ENCODE measurements at regions not wholly inside any gene's neighbourhood (a gene's known extent, or its start where the extent isn't known, plus 50 kb on each side); places are given as distances from the start of the nearest gene placed in this dataset.

- POLR2A ChIA-PET: no interaction called here
- peak; percentile 29; the same call in 1 of the 2 replicates for TF ChIP-seq CTCF (IDR thresholded peaks at IDR 0.05)
- no peak for TF ChIP-seq IRF3 (IDR thresholded peaks at IDR 0.05; ENCODE audit: low read depth, low read length)
- TF ChIP-seq TAF1 (IDR thresholded peaks at IDR 0.05; ENCODE audit: borderline replicate concordance, low read depth, low read length): no peak
- no peak for TF ChIP-seq YY1 (IDR thresholded peaks at IDR 0.05; ENCODE audit: low read depth)
- DNase-seq: no peak
Measured at GRCh38 chr1:235056937-235057336, 71.7 kb downstream of the TOMM20 start.

GRCh38 chr1:235054936-235055335 lies 73.7 kb downstream of the TOMM20 start:
- no peaks in the 10 kb centered on the region for H3K36me3 ChIP-seq (replicated peaks in 1 of 2; ENCODE audit: control insufficient read depth in 1 of 2, insufficient read depth in 2 of 2, low read length in 1 of 2)
- POLR2A ChIA-PET: no interaction called here
- DNase-seq: no peak
- 95% methylated on average over 13 of the region's 13 CpGs for WGBS (ENCODE audit: low lambda C conversion rate)
- no peak overlapping the region for H3K9ac ChIP-seq
- H3K4me2 ChIP-seq: no peak overlapping the region
- no peak overlapping the region for H3K4me3 ChIP-seq (ENCODE audit: low read depth in 2 of 2, low read length in 1 of 2)
- no peaks in the 10 kb centered on the region for H3K9me3 ChIP-seq
- peaks cover 5 to 13% of the 10 kb centered on the region in 2 experiments; a peak in 2 of 4 replicates for H3K4me1 ChIP-seq (ENCODE audit: control insufficient read depth in 1 of 2, insufficient read depth in 2 of 2, low read depth in 1 of 2, low read length in 1 of 2)
- no peak overlapping the region for H2AFZ ChIP-seq (ENCODE audit: low read depth)
- no peaks in the 10 kb centered on the region for H3F3A ChIP-seq (replicated peaks; ENCODE audit: insufficient read depth)
- H3K9me2 ChIP-seq: no peaks in the 10 kb centered on the region
- CTCF ChIA-PET: interaction anchor here (1.7 kb wide), 1 partner anchor 77 kb away, joined by 4 read pairs; no protein-coding TSS in a partner anchor
- no peaks in the 10 kb centered on the region for H4K20me1 ChIP-seq (ENCODE audit: insufficient read depth)
- no peak overlapping the region for H3K27ac ChIP-seq (ENCODE audit: low read depth in 2 of 2, low read length in 1 of 2)
- H3K27me3 ChIP-seq (ENCODE audit: insufficient read depth): no peaks in the 10 kb centered on the region
- TF ChIP-seq POLR2AphosphoS5 (IDR thresholded peaks at IDR 0.05; ENCODE audit: low read depth, low read length) (no peak), GATA2 (CRISPR knock-in tag; IDR thresholded peaks at IDR 0.05) (no peak), RCOR1 (IDR thresholded peaks at IDR 0.05; ENCODE audit: low read length) (no peak), CHD2 (IDR thresholded peaks at IDR 0.05; ENCODE audit: low read length, partially characterized antibody) (no peak), FOXJ3 (CRISPR knock-in tag; IDR thresholded peaks at IDR 0.05) (no peak), TAF1 (IDR thresholded peaks at IDR 0.05; ENCODE audit: borderline replicate concordance, low read depth, low read length) (no peak), YY1 (IDR thresholded peaks at IDR 0.05; ENCODE audit: low read depth) (no peak), USF2 (IDR thresholded peaks at IDR 0.05; ENCODE audit: borderline replicate concordance, low read depth, low read length) (no peak), ZBTB33 (IDR thresholded peaks at IDR 0.05; ENCODE audit: borderline replicate concordance, low read depth) (no peak), TEAD4 (IDR thresholded peaks at IDR 0.05; ENCODE audit: borderline replicate concordance, insufficient read depth) (no peak), IRF3 (IDR thresholded peaks at IDR 0.05; ENCODE audit: low read depth, low read length) (no peak), TCF12 (IDR thresholded peaks at IDR 0.05) (no peak), NRF1 (IDR thresholded peaks at IDR 0.05; ENCODE audit: low read depth, low read length) (no peak), FOSL2 (IDR thresholded peaks at IDR 0.05; ENCODE audit: borderline replicate concordance, low read depth) (no peak)
- TF ChIP-seq, protein P1, sequence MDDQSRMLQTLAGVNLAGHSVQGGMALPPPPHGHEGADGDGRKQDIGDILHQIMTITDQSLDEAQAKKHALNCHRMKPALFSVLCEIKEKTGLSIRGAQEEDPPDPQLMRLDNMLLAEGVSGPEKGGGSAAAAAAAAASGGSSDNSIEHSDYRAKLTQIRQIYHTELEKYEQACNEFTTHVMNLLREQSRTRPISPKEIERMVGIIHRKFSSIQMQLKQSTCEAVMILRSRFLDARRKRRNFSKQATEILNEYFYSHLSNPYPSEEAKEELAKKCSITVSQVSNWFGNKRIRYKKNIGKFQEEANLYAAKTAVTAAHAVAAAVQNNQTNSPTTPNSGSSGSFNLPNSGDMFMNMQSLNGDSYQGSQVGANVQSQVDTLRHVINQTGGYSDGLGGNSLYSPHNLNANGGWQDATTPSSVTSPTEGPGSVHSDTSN (IDR thresholded peaks at IDR 0.05): no peak
- TF ChIP-seq, protein P2, sequence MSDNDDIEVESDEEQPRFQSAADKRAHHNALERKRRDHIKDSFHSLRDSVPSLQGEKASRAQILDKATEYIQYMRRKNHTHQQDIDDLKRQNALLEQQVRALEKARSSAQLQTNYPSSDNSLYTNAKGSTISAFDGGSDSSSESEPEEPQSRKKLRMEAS (IDR thresholded peaks at IDR 0.05; ENCODE audit: low read depth): no peak
- no peaks in the 10 kb centered on the region for H3K79me2 ChIP-seq (ENCODE audit: insufficient read depth)

More at GRCh38 chr1:235056937-235057336, 71.7 kb downstream of the TOMM20 start:
- 97% methylated on average over 7 of the region's 7 CpGs for WGBS (ENCODE audit: low lambda C conversion rate)
- no peaks in the 10 kb centered on the region for H3K9me3 ChIP-seq
- no peaks in the 10 kb centered on the region for H3K27me3 ChIP-seq (ENCODE audit: insufficient read depth)
- H3K79me2 ChIP-seq (ENCODE audit: insufficient read depth): no peaks in the 10 kb centered on the region
- no peak overlapping the region for H3K4me3 ChIP-seq (ENCODE audit: low read depth in 2 of 2, low read length in 1 of 2)
- no peaks in the 10 kb centered on the region for H4K20me1 ChIP-seq (ENCODE audit: insufficient read depth)
- H3K9ac ChIP-seq: no peak overlapping the region
- no peak overlapping the region for H2AFZ ChIP-seq (ENCODE audit: low read depth)
- CTCF ChIA-PET: no interaction called here
- H3K27ac ChIP-seq (ENCODE audit: low read depth in 2 of 2, low read length in 1 of 2): no peak overlapping the region
- no peaks in the 10 kb centered on the region for H3K36me3 ChIP-seq (replicated peaks in 1 of 2; ENCODE audit: control insufficient read depth in 1 of 2, insufficient read depth in 2 of 2, low read length in 1 of 2)
- no peaks in the 10 kb centered on the region for H3K9me2 ChIP-seq
- peaks cover 0 to 10% of the 10 kb centered on the region in 2 experiments; a peak in 1 of 4 replicates for H3K4me1 ChIP-seq (ENCODE audit: control insufficient read depth in 1 of 2, insufficient read depth in 2 of 2, low read depth in 1 of 2, low read length in 1 of 2)
- no peaks in the 10 kb centered on the region for H3F3A ChIP-seq (replicated peaks; ENCODE audit: insufficient read depth)
- no peak overlapping the region for H3K4me2 ChIP-seq

Data from SK-N-SH (cell line).